ENCODE measurements at regions not wholly inside any gene's neighbourhood (a gene's known extent, or its start where the extent isn't known, plus 50 kb on each side); places are given as distances from the start of the nearest gene placed in this dataset. TPM values are rescaled to one million over a fixed set of nuclear protein-coding genes. Genes with fewer than 3 reads are reported as not detected.
"Not testable (repeated sequence)": the region's sequence is repeated elsewhere in the genome, so short reads cannot be mapped to it uniquely, and the experiment has no call there.

DNA sequence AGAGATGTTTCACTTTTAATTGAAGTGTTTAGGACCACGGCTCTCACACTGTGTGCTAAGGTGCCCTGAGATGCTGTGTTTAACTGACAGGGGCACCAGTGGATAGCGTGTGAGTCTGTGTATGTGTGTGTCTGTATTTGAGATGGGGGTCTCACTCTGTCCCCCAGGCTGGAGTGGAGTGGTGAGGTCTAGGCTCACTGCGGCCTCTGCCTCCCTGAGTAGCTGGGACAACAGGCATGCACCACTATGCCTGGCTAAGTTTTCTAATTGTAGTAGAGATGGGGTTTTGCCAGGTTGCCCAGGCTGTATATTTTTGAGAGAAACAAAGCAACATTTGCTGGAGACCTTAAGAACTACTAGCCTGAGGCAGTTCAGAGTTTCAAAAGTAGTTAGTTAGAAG lies 80.6 kb upstream of the ZNF337 start:
- intact Hi-C loops (cut with DNase I); ATAC-seq; DNase-seq (ENCODE audit: missing footprints): not testable (repeated sequence)

DNA sequence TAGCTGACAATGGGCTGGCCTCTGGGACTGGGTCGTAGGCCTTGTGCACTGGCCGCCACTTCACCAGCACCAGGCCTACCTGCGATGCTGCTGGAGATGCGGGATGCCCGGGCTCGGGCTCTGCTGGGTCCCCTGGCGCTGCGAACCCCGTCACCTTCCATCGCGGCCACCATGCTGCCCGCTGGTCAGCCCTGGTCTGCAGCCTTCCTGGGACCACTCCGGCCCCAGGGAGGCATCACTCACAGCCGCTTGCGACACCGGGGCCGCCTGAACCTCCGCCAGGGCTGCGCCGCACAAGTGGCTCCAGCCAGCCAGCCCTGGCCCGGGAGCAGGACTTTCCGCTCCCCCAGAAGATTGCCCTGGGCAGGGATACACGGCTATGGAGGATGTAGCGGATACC lies 78.1 kb upstream of the ZNF337 start:
- ATAC-seq; intact Hi-C loops (cut with DNase I): not testable (repeated sequence)
- DNase-seq (ENCODE audit: missing footprints), result peak; percentile 62

DNA sequence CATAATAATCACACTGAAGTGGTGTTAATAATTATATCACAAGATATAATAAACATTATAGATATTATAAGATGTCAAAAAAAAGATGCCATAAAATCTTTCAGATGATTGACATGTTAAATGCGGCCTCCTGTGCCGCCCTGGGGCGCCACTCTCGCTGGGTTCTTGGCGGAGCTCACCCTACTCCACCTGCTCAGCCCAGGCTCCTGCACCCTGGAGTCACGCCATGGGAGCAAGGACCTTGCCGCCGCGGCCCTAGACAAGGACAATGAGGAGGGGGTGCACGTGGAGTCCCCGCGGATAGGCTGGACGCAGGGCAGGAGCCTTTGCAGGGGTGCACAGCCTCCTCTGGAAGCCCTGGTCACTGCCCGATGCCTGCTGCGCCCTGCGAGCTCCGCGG lies 77.5 kb upstream of the ZNF337 start:
- ATAC-seq; DNase-seq (ENCODE audit: missing footprints); intact Hi-C loops (cut with DNase I): not testable (repeated sequence)

DNA sequence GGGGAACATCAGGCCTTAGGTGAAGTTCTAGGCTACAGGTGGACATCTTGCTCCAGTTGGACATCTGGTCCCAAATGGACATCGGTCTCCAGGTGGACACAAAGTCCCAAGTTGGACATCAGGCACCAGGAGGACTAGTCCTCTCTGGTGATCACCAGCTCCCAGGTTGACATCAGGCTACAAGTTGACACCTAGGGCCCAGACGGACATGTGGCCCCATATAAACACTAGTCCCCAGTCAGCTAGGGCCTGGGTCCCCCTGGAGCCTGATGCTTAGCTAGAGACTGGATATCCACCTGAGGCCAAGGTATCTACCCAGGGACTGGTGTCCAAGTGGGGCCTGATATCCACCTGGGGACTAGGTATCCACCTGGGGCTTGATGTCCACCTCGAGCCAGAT lies 75.8 kb upstream of the ZNF337 start:
- intact Hi-C loops (cut with DNase I); DNase-seq (ENCODE audit: missing footprints); ATAC-seq: not testable (repeated sequence)

DNA sequence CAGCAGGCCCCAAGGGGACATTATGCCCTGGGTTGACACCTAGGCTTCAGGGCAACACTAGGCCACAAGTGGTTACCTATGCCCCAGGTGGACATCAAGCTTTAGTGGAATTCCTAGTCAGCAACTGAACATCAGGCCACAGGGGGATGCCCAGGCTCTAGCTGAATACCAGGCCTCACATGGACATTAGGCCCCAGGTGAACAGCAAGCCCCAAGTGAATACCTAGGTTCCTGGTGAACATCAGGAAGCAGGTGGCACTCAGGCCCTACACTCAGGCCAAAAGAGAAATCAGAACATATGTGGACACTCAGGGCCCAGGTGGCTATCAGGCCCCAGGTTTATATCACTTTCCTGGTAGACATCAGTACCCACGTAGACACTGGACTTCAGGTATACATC lies 75.2 kb upstream of the ZNF337 start:
- ATAC-seq; DNase-seq (ENCODE audit: missing footprints); intact Hi-C loops (cut with DNase I): not testable (repeated sequence)

DNA sequence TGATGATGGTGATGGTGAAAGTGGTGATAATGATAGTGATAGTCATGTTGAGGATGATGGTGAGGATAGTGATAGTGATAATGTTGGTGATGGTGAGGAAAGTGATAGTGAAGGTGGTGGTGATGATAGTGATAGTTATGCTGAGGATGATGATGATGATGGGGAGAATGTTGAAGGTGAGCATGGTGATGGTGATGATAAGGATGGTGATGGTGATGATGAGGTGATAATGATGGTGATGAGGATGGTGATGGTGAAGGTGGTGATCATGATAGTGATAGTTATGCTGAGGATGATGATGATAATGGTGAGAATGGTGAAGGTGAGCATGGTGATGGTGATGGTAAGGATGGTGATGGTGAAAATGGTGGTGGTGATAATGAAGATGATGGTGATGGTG lies 64.9 kb upstream of the ZNF337 start:
- ATAC-seq, result no peak
- no peak for DNase-seq (ENCODE audit: missing footprints)
- intact Hi-C loops (cut with DNase I), result no loop called here

DNA sequence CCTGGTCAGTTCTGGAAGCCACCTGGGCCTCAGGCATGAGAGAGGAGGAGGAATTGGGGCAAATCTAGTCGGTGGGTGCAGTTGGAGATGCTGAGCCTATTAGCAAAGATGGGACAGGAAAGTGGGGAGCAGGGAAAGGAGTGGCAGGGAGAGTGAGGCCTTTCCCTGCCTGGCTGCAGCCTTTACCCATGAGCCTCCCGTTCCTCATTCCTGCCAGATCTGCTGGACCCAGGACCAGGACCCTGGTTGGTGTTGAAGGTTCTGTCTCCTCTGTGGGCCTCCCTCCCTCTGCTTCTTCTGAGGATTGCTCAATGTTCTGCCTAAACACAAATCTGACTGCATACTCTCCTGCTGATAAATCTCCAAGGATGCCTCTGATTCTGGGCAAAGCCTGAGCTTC lies 64.4 kb upstream of the ZNF337 start:
- intact Hi-C loops (cut with DNase I); ATAC-seq; DNase-seq (ENCODE audit: missing footprints): not testable (repeated sequence)

DNA sequence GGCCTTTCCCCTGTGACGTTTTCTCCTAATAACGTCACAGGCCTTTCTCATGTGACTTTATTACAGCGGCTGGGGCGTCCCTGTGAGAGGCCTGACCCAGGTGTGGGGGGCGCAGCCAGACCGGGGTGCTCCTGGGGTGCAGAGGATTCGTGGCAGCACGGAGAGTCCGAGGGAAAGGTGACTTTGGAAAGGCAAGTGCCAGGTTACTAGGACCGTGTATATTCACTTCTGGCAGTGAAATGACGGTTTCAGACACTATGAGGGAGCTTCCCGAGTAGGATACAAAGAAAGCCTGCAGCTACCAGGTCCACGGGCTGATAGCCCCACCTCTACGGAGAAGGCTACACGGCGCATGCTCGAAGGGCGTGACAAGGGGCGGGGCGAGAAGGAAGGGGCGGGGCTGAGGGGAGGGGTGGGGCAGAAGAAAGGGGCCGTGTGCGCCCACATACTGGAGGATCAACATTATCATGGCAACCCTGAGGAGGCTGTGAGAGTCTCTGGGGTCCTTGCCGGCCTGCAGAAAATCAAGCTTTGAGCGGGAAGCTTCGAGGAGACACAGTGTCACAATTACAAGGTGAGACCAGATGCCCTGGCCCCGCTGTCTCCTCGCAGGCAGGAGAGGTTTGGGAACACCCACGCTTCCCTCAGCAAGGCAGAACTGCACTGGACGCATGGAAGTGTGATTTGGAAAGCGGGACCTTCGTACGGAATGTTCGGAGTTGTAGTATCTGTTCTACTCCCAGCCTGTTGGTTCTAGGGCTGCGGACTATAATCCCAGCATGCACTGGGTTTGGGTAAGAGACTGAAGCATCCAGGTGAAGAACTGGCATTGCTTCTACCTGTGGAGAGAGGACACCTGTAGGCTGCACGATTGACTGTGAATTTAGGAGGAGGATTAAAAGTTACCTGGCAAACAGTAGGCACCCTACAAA lies 54.4 kb upstream of the ZNF337 start:
- DNase-seq (ENCODE audit: missing footprints), result no peak
- intact Hi-C loops (cut with DNase I), result loop anchor here (5.0 kb wide), 2 partner anchors 54 to 116 kb away; partner anchors contain the start of gene ZNF337
- ATAC-seq, result peak; percentile 92

DNA sequence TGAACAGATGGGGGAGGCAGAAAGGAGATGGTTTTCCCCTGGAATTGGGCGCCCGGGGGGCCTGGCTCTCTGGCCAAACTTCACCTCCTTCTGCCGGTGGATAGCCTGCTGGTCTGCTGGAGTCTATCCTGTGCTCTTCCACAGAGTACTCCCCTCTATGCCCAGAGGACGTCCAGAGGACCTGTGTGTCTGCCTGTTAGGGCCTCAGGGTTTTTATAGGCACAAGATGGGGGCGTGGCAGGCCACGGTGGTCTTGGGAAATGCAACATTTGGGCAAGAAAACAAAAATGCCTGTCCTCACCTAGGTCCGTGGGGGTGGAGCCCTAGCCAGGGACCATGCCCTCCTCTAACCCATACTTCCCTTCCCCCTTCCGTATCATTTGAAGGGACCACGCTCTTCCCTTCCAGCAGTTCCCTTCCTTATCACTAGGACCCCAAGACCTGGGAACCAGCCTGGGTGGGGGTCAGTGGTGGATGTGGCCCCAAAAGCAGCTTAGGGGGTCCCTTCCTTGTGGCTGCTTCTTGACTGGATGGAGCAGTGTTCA lies 53.6 kb upstream of the ZNF337 start:
- no peak for DNase-seq (ENCODE audit: missing footprints)
- no peak for ATAC-seq
- intact Hi-C loops (cut with DNase I), result loop anchor here (5.0 kb wide), 2 partner anchors 53 to 117 kb away; partner anchors contain the start of gene ZNF337

DNA sequence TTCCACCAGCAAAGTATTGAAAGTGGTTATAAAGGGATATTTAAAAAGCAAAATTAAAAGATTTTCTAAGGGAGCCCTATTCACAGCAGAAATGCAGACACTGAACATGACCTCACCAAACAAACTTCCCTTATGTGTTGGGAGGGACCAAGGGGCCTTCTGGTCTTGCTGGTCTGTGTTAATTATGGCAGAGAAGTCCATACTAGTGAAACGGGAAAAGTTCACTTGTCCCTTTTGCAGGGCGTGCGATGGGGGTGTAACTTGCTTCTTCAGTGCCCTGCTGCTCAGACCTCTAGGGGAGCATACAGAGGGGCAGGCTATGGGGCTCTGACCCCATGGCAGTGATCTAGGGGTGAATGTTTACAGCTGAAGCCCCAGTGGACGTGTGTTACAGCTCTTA lies 53.0 kb upstream of the ZNF337 start:
- intact Hi-C loops (cut with DNase I), result loop anchor here (5.0 kb wide), 2 partner anchors 52 to 118 kb away; partner anchors contain the start of gene ZNF337
- ATAC-seq (no peak), DNase-seq (ENCODE audit: missing footprints) (no peak)

Small RNAs in the stretch of these regions (microRNA-seq; reads per million reads assigned to microRNA genes)
- gene MIR663A, result not detected

Measured in Right ventricle myocardium inferior (tissue), 1 donor.